ENCODE measurements at regions not wholly inside any gene's neighbourhood (a gene's known extent, or its start where the extent isn't known, plus 50 kb on each side); places are given as distances from the start of the nearest gene placed in this dataset.

DNA sequence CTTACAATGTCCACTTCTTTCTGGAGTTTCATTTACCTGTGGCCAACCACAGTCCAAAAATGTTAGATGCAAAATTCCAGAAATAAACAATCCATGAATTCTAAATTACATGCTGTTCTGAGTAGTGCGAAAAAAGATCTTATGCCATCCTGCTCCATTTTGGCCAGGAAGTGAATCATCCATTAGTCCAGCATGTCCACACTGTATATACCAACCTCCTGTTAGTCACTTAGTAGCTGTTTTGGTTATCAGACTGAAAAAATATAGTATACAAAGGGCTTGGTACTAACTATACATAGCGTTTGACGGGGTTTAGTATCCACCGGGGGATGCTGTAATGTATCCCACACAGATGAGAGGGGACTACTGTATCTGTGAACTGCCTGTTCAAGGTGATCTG is 618.0 kb upstream of the ARGLU1 start (continued):
- TF ChIP-seq, protein P1, sequence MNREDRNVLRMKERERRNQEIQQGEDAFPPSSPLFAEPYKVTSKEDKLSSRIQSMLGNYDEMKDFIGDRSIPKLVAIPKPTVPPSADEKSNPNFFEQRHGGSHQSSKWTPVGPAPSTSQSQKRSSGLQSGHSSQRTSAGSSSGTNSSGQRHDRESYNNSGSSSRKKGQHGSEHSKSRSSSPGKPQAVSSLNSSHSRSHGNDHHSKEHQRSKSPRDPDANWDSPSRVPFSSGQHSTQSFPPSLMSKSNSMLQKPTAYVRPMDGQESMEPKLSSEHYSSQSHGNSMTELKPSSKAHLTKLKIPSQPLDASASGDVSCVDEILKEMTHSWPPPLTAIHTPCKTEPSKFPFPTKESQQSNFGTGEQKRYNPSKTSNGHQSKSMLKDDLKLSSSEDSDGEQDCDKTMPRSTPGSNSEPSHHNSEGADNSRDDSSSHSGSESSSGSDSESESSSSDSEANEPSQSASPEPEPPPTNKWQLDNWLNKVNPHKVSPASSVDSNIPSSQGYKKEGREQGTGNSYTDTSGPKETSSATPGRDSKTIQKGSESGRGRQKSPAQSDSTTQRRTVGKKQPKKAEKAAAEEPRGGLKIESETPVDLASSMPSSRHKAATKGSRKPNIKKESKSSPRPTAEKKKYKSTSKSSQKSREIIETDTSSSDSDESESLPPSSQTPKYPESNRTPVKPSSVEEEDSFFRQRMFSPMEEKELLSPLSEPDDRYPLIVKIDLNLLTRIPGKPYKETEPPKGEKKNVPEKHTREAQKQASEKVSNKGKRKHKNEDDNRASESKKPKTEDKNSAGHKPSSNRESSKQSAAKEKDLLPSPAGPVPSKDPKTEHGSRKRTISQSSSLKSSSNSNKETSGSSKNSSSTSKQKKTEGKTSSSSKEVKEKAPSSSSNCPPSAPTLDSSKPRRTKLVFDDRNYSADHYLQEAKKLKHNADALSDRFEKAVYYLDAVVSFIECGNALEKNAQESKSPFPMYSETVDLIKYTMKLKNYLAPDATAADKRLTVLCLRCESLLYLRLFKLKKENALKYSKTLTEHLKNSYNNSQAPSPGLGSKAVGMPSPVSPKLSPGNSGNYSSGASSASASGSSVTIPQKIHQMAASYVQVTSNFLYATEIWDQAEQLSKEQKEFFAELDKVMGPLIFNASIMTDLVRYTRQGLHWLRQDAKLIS (CRISPR knock-in tag; IDR thresholded peaks at IDR 0.05; ENCODE audit: borderline replicate concordance), result no peak
- no peak for TF ChIP-seq SOX15 (CRISPR knock-in tag; IDR thresholded peaks at IDR 0.05)
- TF ChIP-seq, protein P2, sequence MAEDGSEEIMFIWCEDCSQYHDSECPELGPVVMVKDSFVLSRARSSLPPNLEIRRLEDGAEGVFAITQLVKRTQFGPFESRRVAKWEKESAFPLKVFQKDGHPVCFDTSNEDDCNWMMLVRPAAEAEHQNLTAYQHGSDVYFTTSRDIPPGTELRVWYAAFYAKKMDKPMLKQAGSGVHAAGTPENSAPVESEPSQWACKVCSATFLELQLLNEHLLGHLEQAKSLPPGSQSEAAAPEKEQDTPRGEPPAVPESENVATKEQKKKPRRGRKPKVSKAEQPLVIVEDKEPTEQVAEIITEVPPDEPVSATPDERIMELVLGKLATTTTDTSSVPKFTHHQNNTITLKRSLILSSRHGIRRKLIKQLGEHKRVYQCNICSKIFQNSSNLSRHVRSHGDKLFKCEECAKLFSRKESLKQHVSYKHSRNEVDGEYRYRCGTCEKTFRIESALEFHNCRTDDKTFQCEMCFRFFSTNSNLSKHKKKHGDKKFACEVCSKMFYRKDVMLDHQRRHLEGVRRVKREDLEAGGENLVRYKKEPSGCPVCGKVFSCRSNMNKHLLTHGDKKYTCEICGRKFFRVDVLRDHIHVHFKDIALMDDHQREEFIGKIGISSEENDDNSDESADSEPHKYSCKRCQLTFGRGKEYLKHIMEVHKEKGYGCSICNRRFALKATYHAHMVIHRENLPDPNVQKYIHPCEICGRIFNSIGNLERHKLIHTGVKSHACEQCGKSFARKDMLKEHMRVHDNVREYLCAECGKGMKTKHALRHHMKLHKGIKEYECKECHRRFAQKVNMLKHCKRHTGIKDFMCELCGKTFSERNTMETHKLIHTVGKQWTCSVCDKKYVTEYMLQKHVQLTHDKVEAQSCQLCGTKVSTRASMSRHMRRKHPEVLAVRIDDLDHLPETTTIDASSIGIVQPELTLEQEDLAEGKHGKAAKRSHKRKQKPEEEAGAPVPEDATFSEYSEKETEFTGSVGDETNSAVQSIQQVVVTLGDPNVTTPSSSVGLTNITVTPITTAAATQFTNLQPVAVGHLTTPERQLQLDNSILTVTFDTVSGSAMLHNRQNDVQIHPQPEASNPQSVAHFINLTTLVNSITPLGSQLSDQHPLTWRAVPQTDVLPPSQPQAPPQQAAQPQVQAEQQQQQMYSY (CRISPR knock-in tag; IDR thresholded peaks at IDR 0.05), result no peak
- no peak for TF ChIP-seq NR1H2 (CRISPR knock-in tag; IDR thresholded peaks at IDR 0.05)
- TF ChIP-seq GABPB1 (CRISPR knock-in tag; IDR thresholded peaks at IDR 0.05), result no peak
- TF ChIP-seq, protein P3, sequence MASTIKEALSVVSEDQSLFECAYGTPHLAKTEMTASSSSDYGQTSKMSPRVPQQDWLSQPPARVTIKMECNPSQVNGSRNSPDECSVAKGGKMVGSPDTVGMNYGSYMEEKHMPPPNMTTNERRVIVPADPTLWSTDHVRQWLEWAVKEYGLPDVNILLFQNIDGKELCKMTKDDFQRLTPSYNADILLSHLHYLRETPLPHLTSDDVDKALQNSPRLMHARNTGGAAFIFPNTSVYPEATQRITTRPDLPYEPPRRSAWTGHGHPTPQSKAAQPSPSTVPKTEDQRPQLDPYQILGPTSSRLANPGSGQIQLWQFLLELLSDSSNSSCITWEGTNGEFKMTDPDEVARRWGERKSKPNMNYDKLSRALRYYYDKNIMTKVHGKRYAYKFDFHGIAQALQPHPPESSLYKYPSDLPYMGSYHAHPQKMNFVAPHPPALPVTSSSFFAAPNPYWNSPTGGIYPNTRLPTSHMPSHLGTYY (CRISPR knock-in tag; IDR thresholded peaks at IDR 0.05), result no peak
- TF ChIP-seq, protein P4, sequence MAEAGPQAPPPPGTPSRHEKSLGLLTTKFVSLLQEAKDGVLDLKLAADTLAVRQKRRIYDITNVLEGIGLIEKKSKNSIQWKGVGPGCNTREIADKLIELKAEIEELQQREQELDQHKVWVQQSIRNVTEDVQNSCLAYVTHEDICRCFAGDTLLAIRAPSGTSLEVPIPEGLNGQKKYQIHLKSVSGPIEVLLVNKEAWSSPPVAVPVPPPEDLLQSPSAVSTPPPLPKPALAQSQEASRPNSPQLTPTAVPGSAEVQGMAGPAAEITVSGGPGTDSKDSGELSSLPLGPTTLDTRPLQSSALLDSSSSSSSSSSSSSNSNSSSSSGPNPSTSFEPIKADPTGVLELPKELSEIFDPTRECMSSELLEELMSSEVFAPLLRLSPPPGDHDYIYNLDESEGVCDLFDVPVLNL (CRISPR knock-in tag; IDR thresholded peaks at IDR 0.05; ENCODE audit: borderline replicate concordance, low read depth), result no peak
- TF ChIP-seq NFE2L1 (CRISPR knock-in tag; IDR thresholded peaks at IDR 0.05), result no peak

DNA sequence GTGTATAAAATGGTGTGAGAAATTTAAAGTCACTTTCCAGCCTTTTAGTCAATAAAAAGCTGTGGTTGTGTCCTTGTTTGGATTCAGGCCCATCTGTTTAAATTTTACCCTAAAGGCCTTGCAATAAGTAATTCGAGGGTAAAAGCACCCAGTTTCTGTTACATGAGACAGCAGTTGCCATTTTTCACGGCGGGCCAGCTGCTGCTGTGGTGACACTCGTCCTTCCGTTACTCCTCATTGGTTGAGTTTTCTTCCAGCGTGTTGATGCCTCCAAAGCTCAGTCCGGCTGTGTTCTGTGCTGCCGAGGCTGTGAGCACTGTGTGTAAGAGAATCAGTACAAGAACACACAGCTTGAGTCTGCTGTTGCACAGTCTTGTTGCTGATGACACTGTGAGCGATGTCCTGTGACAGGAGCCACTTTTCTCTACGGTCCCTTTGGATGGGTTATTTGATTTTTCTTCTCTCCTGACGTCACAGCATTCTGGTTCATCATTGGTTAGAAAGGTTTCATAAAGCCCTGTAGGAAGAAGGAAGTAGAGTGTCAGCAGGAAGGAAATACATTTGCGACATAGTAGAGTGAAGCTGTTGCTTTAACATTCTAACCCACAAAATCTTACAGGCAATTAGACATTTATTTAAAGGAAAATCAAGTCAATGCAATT is 602.5 kb upstream of the ARGLU1 start:
- peaks cover 3% of the 10 kb centered on the region; the same call in 1 of the 2 replicates for H3K9me3 Mint-ChIP-seq
- no peak for DNase-seq (ENCODE audit: low spot score)
- H3K36me3 Mint-ChIP-seq, result no peaks in the 10 kb centered on the region
- no peak overlapping the region for H3K4me3 Mint-ChIP-seq
- no peaks in the 10 kb centered on the region for H3K27me3 Mint-ChIP-seq (ENCODE audit: low read depth)
- ChIA-PET POLR2A (no interaction called here), CTCF (no interaction called here)
- no peak for ATAC-seq
- no peak overlapping the region for H3K27ac Mint-ChIP-seq
- no peaks in the 10 kb centered on the region for H3K4me1 Mint-ChIP-seq
- no peak for TF ChIP-seq PRRX2 (CRISPR knock-in tag; IDR thresholded peaks at IDR 0.05)
- no peak for TF ChIP-seq TP53 (CRISPR knock-in tag; IDR thresholded peaks at IDR 0.05)
- TF ChIP-seq, protein P5, sequence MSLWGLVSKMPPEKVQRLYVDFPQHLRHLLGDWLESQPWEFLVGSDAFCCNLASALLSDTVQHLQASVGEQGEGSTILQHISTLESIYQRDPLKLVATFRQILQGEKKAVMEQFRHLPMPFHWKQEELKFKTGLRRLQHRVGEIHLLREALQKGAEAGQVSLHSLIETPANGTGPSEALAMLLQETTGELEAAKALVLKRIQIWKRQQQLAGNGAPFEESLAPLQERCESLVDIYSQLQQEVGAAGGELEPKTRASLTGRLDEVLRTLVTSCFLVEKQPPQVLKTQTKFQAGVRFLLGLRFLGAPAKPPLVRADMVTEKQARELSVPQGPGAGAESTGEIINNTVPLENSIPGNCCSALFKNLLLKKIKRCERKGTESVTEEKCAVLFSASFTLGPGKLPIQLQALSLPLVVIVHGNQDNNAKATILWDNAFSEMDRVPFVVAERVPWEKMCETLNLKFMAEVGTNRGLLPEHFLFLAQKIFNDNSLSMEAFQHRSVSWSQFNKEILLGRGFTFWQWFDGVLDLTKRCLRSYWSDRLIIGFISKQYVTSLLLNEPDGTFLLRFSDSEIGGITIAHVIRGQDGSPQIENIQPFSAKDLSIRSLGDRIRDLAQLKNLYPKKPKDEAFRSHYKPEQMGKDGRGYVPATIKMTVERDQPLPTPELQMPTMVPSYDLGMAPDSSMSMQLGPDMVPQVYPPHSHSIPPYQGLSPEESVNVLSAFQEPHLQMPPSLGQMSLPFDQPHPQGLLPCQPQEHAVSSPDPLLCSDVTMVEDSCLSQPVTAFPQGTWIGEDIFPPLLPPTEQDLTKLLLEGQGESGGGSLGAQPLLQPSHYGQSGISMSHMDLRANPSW (CRISPR knock-in tag; conservative IDR thresholded peaks at IDR 0.05; ENCODE audit: low read depth), result no peak
- TF ChIP-seq, protein P6, sequence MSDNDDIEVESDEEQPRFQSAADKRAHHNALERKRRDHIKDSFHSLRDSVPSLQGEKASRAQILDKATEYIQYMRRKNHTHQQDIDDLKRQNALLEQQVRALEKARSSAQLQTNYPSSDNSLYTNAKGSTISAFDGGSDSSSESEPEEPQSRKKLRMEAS (CRISPR knock-in tag; IDR thresholded peaks at IDR 0.05), result no peak
- TF ChIP-seq ETV6 (CRISPR knock-in tag; IDR thresholded peaks at IDR 0.05), result no peak
